ENCODE measurements at regions not wholly inside any gene's neighbourhood (a gene's known extent, or its start where the extent isn't known, plus 50 kb on each side); places are given as distances from the start of the nearest gene placed in this dataset.

- H3K36me3 Mint-ChIP-seq (ENCODE audit: low read depth): no peaks in the 10 kb centered on the region; the same call in 1 of the 2 replicates
- H3K9me3 Mint-ChIP-seq: no peaks in the 10 kb centered on the region
- H3K27ac Mint-ChIP-seq: peak overlapping the region; percentile 12
- TF ChIP-seq CTCF (IDR thresholded peaks at IDR 0.05): no peak
- H3K27me3 Mint-ChIP-seq (ENCODE audit: insufficient read depth): no peaks in the 10 kb centered on the region; the same call in none of the 2 replicates
- no peak overlapping the region for H3K4me3 Mint-ChIP-seq
- DNase-seq: peak; percentile 6
- peaks cover 31% of the 10 kb centered on the region for H3K4me1 Mint-ChIP-seq (ENCODE audit: low read depth)
Observed at GRCh38 chr7:106460792-106461254, 176.0 kb upstream of the NAMPT start.

- Mint-ChIP-seq H3K9me3 (no peaks in the 10 kb centered on the region), H3K27ac (no peak overlapping the region), H3K36me3 (ENCODE audit: low read depth) (no peaks in the 10 kb centered on the region; the same call in 1 of the 2 replicates), H3K4me3 (no peak overlapping the region), H3K4me1 (ENCODE audit: low read depth) (peaks cover 31% of the 10 kb centered on the region), H3K27me3 (ENCODE audit: insufficient read depth) (no peaks in the 10 kb centered on the region; the same call in none of the 2 replicates)
- DNase-seq: no peak
- TF ChIP-seq CTCF (IDR thresholded peaks at IDR 0.05): no peak
Observed at GRCh38 chr7:106459397-106460072, 174.8 kb upstream of the NAMPT start.

- DNase-seq: no peak
- no peaks in the 10 kb centered on the region; the same call in 1 of the 2 replicates for H3K36me3 Mint-ChIP-seq (ENCODE audit: low read depth)
- no peak for TF ChIP-seq CTCF (IDR thresholded peaks at IDR 0.05)
- H3K4me1 Mint-ChIP-seq (ENCODE audit: low read depth): peaks cover 25% of the 10 kb centered on the region
- H3K27me3 Mint-ChIP-seq (ENCODE audit: insufficient read depth): no peaks in the 10 kb centered on the region; the same call in none of the 2 replicates
- H3K9me3 Mint-ChIP-seq: no peaks in the 10 kb centered on the region; the same call in 1 of the 2 replicates
- H3K4me3 Mint-ChIP-seq: no peak overlapping the region
- no peak overlapping the region for H3K27ac Mint-ChIP-seq
Observed at GRCh38 chr7:106457678-106458077, 172.9 kb upstream of the NAMPT start.

- Mint-ChIP-seq H3K9me3 (peaks cover 7% of the 10 kb centered on the region), H3K36me3 (ENCODE audit: low read depth) (no peaks in the 10 kb centered on the region; the same call in 1 of the 2 replicates), H3K27ac (no peak overlapping the region), H3K4me1 (ENCODE audit: low read depth) (peaks cover 12% of the 10 kb centered on the region), H3K27me3 (ENCODE audit: insufficient read depth) (no peaks in the 10 kb centered on the region; the same call in none of the 2 replicates), H3K4me3 (no peak overlapping the region)
- TF ChIP-seq CTCF (IDR thresholded peaks at IDR 0.05): no peak
- DNase-seq: no peak
Observed at GRCh38 chr7:106456329-106456728, 171.5 kb upstream of the NAMPT start.

GRCh38 chr7:106452031-106452851 lies 167.5 kb upstream of the NAMPT start:
- H3K27me3 Mint-ChIP-seq (ENCODE audit: insufficient read depth): no peaks in the 10 kb centered on the region
- peaks cover 19% of the 10 kb centered on the region for H3K4me1 Mint-ChIP-seq (ENCODE audit: low read depth)
- peaks cover 15% of the 10 kb centered on the region for H3K9me3 Mint-ChIP-seq
- H3K36me3 Mint-ChIP-seq (ENCODE audit: low read depth): peaks cover 6% of the 10 kb centered on the region; the same call in 1 of the 2 replicates
- no peak for DNase-seq
- TF ChIP-seq CTCF (IDR thresholded peaks at IDR 0.05): no peak
- H3K27ac Mint-ChIP-seq: no peak overlapping the region
- H3K4me3 Mint-ChIP-seq: no peak overlapping the region

All from HFFc6 (cell line).